Upper lobe of right lung (tissue), 1 donor: ENCODE measurements at regions not wholly inside any gene's neighbourhood (a gene's known extent, or its start where the extent isn't known, plus 50 kb on each side); places are given as distances from the start of the nearest gene placed in this dataset.

Experiments
- ATAC-seq: fragments of 200-7000 bp; cut with Tn5 transposase; one replicate; pipeline ENCODE4 v1.9.1; 2020; ENCODE audit warnings: mild to moderate bottlenecking, moderate library complexity
- DNase-seq: peaks from one replicate; pipeline ENCODE4 v3.0.0-alpha.2; 2020
- H3K27ac ChIP-seq: fragments of 200-600 bp; one replicate; pipeline ENCODE4 v1.8.0; 2022
- H3K27me3 ChIP-seq: fragments of 200-600 bp; one replicate; pipeline ENCODE4 v1.8.0; 2022; ENCODE audit warnings: mild to moderate bottlenecking
- H3K36me3 ChIP-seq: fragments of 200-600 bp; one replicate; pipeline ENCODE4 v1.8.0; 2022
- H3K4me1 ChIP-seq: fragments of 200-600 bp; one replicate; pipeline ENCODE4 v1.8.0; 2022
- H3K4me3 ChIP-seq: fragments of 200-600 bp; one replicate; pipeline ENCODE4 v1.8.0; 2022; ENCODE audit warnings: mild to moderate bottlenecking
- H3K9me3 ChIP-seq: fragments of 200-600 bp; one replicate; pipeline ENCODE4 v1.8.0; 2022
- intact Hi-C: fragments of 100-400 bp; cut with DNase I; formaldehyde crosslinking; loops from one replicate; pipeline ENCODE4 v1.11.0; 2022
- TF ChIP-seq, protein P1 (sequence below): fragments of 200-600 bp; IDR thresholded peaks from one replicate; pipeline ENCODE4 v1.8.0; 2022; ENCODE audit warnings: antibody characterized with exemption
- donor health status: DM: no; HTN: yes; CAD: no; lungs with severe emphysema.

DNA sequence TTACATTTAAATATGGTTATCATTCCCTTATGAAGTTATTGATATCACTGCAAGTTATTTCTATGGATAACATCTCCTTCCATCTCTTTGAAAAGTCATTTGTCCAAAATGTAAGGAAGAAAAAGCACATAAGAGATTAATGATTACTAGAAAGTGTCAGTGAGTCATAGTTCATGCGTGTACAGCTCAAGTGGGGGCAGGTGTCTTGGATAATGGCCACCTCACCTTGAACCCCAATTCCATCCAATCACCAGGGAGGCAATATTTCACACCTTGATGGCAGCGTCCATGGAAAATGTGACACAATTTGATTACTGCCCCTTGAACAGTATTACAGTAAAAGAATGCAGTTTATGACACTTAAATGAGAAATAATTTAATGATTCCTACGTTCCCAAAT is 358.3 kb upstream of the SOX9 start:
- TF ChIP-seq, protein P1, sequence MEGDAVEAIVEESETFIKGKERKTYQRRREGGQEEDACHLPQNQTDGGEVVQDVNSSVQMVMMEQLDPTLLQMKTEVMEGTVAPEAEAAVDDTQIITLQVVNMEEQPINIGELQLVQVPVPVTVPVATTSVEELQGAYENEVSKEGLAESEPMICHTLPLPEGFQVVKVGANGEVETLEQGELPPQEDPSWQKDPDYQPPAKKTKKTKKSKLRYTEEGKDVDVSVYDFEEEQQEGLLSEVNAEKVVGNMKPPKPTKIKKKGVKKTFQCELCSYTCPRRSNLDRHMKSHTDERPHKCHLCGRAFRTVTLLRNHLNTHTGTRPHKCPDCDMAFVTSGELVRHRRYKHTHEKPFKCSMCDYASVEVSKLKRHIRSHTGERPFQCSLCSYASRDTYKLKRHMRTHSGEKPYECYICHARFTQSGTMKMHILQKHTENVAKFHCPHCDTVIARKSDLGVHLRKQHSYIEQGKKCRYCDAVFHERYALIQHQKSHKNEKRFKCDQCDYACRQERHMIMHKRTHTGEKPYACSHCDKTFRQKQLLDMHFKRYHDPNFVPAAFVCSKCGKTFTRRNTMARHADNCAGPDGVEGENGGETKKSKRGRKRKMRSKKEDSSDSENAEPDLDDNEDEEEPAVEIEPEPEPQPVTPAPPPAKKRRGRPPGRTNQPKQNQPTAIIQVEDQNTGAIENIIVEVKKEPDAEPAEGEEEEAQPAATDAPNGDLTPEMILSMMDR, result no peak
- intact Hi-C loops, result no loop called here
- H3K4me3 ChIP-seq, result no peak overlapping the region
- no peaks in the 10 kb centered on the region for H3K27me3 ChIP-seq
- ATAC-seq, result no peak
- H3K36me3 ChIP-seq, result no peaks in the 10 kb centered on the region
- no peak overlapping the region for H3K27ac ChIP-seq
- DNase-seq, result no peak
- no peaks in the 10 kb centered on the region for H3K9me3 ChIP-seq
- H3K4me1 ChIP-seq, result no peaks in the 10 kb centered on the region

DNA sequence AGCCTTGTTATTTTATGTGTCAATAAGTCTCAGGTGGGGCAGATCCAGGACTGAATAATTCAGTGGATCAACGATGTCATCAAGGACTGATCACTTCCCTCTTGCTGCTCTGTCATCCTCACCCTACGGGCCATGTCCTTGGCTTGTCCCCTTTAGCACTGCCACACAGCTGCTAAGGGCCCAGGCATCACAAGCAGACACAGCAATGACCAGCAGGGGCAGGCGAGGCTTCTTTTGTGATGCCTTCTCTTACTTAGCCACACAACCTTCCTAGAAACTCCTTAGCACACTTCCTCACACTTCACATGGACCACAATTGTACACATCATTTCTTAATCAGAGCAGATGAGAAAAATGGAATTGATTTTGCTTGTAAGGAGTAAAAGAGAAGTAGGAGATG is 356.3 kb upstream of the SOX9 start:
- Histone ChIP-seq H3K36me3 (no peaks in the 10 kb centered on the region), H3K27ac (no peak overlapping the region), H3K27me3 (no peaks in the 10 kb centered on the region), H3K4me1 (no peaks in the 10 kb centered on the region), H3K4me3 (no peak overlapping the region), H3K9me3 (no peaks in the 10 kb centered on the region)
- ATAC-seq (no peak), DNase-seq (no peak)
- intact Hi-C loops, result no loop called here
- TF ChIP-seq, protein P1, result no peak

DNA sequence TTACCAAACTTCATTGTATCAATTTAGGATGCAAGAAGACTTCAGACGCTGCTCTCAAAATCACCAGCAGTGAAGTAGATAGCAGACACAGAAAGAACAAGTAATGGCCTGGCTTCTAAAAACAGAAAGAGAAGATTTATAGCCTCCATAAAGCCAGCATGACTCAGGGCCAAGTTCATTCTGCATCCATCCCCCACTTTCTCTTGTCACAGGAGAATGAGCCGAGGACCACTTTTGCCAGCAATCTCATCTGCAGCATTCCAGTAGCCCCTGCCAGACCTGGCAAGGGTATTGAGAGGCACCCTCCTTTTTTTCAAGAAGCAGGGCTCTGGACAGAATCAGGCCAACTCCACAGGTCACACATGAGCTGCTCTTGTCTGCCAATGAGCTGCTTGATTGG is 355.4 kb upstream of the SOX9 start:
- Histone ChIP-seq H3K4me3 (no peak overlapping the region), H3K27ac (no peak overlapping the region), H3K27me3 (no peaks in the 10 kb centered on the region), H3K4me1 (no peaks in the 10 kb centered on the region), H3K36me3 (no peaks in the 10 kb centered on the region), H3K9me3 (no peaks in the 10 kb centered on the region)
- TF ChIP-seq, protein P1, result no peak
- intact Hi-C loops, result no loop called here
- ATAC-seq (no peak), DNase-seq (no peak)

DNA sequence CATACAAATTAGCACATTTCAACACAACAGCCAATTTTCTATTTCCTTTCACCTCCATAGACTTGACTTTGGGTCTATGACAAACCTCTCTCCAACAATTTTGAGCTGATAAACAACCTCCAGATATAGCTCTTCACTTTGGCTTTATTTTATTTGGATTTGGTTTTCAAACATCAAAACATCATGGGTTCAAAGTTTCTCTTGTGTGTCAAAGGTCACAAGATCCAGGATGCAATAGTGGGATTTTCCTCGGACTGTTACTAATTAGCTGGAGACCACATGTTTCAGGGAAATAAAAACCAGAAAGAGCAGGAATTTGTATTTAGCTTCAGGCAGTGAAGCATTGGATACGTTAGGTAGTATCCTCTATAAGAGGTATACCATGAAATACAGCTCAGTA is 351.0 kb upstream of the SOX9 start:
- intact Hi-C loops, result no loop called here

DNA sequence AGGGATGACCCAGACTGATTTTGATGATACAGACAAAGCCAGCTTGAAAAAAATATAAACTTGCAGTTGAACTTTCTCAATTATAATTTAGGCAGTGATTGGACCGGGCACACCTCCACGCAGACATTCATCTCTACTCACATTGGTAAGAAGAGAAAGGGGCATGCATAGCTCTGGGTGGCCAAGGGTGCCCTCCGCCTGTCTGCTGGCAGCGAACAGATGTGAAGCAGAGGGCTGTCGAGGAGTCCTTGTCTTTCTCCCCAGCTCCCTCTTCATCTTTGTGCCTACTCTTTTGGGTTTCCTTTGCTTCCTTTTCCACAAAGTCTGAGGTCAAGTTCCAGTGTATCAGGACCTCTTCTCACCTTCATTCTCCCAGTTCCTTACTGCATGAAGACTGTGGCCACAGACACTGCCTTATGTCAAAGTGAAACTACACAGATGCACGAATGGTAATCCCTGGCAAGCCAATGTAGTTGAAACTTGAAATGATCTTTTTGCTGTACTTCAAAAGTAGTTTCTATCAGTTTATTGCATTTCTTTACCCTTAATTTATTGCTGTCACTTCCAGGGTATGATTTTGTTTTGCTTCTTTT is 343.7 kb upstream of the SOX9 start:
- intact Hi-C loops, result no loop called here
- ATAC-seq (no peak), DNase-seq (no peak)
- Histone ChIP-seq H3K4me3 (no peak overlapping the region), H3K9me3 (no peaks in the 10 kb centered on the region), H3K27me3 (no peaks in the 10 kb centered on the region), H3K27ac (no peak overlapping the region), H3K36me3 (no peaks in the 10 kb centered on the region), H3K4me1 (no peaks in the 10 kb centered on the region)
- TF ChIP-seq, protein P1, result no peak

More for the DNA sequence above, 351.0 kb upstream of the SOX9 start:
- Histone ChIP-seq H3K4me1 (no peaks in the 10 kb centered on the region), H3K36me3 (no peaks in the 10 kb centered on the region), H3K4me3 (no peak overlapping the region), H3K27ac (no peak overlapping the region), H3K27me3 (no peaks in the 10 kb centered on the region), H3K9me3 (no peaks in the 10 kb centered on the region)
- DNase-seq (no peak), ATAC-seq (no peak)
- TF ChIP-seq, protein P1, result no peak

DNA sequence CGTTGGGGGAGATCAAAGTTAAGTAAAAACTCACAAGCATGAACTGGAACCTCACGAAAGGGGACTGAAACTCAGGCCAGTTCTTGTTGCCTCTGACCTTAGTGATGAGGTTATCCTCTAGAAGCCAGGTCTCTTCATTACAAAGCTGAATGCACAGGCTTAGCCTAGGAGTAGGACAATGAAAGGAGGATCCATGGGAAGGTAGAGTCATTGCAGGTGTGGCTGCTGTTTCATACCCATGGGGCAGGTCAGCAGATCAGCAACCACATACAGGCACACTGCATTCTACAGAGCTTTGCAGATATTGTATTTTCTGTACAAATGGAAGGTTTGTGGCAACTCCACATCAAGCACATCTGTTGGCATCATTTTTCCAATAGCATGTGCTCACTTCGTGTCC is 341.3 kb upstream of the SOX9 start:
- no peaks in the 10 kb centered on the region for H3K4me1 ChIP-seq
- no peaks in the 10 kb centered on the region for H3K27me3 ChIP-seq
- TF ChIP-seq, protein P1, result no peak
- no peaks in the 10 kb centered on the region for H3K36me3 ChIP-seq
- DNase-seq, result no peak
- no peak for ATAC-seq
- H3K4me3 ChIP-seq, result no peak overlapping the region
- no peaks in the 10 kb centered on the region for H3K9me3 ChIP-seq
- no peak overlapping the region for H3K27ac ChIP-seq
- intact Hi-C loops, result no loop called here
